DND-41 (cell line): ENCODE measurements at regions not wholly inside any gene's neighbourhood (a gene's known extent, or its start where the extent isn't known, plus 50 kb on each side); places are given as distances from the start of the nearest gene placed in this dataset.

Source experiments
- EZH2 ChIP-seq: IDR thresholded peaks from 3 replicates; pipeline ENCODE4 v1.6.1; 2012; ENCODE audit warnings: borderline replicate concordance, low read depth, mild to moderate bottlenecking, moderate library complexity, low read length, inconsistent platforms; ENCODE audit not compliant: severe bottlenecking
- TF ChIP-seq, protein P1 (sequence below): IDR thresholded peaks from 2 replicates; pipeline ENCODE4 v1.5.1; 2012; ENCODE audit warnings: borderline replicate concordance, low read length, moderate library complexity, mild to moderate bottlenecking; ENCODE audit not compliant: poor library complexity, severe bottlenecking; ENCODE audit errors: extremely low read depth

DNA sequence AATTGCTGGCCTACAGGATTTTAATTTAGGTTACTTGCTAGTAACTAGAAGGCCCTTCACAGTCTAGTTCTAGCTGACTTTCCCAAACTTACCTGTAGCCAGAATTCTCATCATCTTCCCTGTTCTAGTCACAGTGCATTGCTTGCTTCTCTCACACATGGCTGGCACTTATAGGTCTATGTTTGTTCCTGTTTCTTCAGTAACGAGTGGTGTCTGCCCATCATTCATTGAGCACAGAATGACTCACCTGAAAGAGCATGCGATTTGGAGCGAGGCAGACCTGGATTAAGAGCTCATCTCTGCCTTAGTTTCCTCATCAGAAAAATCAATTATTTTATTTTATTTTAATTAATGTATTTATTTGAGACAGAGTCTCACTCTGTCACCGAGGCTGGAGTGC, 201.7 kb upstream of the ANK2 start:
- TF ChIP-seq, protein P1, sequence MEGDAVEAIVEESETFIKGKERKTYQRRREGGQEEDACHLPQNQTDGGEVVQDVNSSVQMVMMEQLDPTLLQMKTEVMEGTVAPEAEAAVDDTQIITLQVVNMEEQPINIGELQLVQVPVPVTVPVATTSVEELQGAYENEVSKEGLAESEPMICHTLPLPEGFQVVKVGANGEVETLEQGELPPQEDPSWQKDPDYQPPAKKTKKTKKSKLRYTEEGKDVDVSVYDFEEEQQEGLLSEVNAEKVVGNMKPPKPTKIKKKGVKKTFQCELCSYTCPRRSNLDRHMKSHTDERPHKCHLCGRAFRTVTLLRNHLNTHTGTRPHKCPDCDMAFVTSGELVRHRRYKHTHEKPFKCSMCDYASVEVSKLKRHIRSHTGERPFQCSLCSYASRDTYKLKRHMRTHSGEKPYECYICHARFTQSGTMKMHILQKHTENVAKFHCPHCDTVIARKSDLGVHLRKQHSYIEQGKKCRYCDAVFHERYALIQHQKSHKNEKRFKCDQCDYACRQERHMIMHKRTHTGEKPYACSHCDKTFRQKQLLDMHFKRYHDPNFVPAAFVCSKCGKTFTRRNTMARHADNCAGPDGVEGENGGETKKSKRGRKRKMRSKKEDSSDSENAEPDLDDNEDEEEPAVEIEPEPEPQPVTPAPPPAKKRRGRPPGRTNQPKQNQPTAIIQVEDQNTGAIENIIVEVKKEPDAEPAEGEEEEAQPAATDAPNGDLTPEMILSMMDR: no peak
- no peak for TF ChIP-seq EZH2
